ENCODE measurements at regions not wholly inside any gene's neighbourhood (a gene's known extent, or its start where the extent isn't known, plus 50 kb on each side); places are given as distances from the start of the nearest gene placed in this dataset.

- no peak for DNase-seq (ENCODE audit: extremely low spot score)
- ChIA-PET POLR2A (no interaction called here), CTCF (no interaction called here)
- TF ChIP-seq BHLHE40 (IDR thresholded peaks at IDR 0.05; ENCODE audit: borderline replicate concordance) (no peak), ARNT (IDR thresholded peaks at IDR 0.05) (no peak), FOXM1 (IDR thresholded peaks at IDR 0.05; ENCODE audit: borderline replicate concordance) (no peak), LEF1 (IDR thresholded peaks at IDR 0.05; ENCODE audit: borderline replicate concordance) (no peak), ELF4 (IDR thresholded peaks at IDR 0.05) (no peak), TARDBP (IDR thresholded peaks at IDR 0.05) (no peak), FOXA1 (IDR thresholded peaks at IDR 0.05) (no peak), CTBP1 (IDR thresholded peaks at IDR 0.05; ENCODE audit: borderline replicate concordance) (no peak), SUZ12 (IDR thresholded peaks at IDR 0.05) (no peak), L3MBTL2 (conservative IDR thresholded peaks at IDR 0.05) (no peak), ZNF384 (IDR thresholded peaks at IDR 0.05) (no peak), SP1 (IDR thresholded peaks at IDR 0.05) (no peak), FOXK2 (IDR thresholded peaks at IDR 0.05) (no peak), HDGF (IDR thresholded peaks at IDR 0.05; ENCODE audit: borderline replicate concordance) (no peak), NFRKB (IDR thresholded peaks at IDR 0.05) (no peak)
- TF ChIP-seq, protein P1, sequence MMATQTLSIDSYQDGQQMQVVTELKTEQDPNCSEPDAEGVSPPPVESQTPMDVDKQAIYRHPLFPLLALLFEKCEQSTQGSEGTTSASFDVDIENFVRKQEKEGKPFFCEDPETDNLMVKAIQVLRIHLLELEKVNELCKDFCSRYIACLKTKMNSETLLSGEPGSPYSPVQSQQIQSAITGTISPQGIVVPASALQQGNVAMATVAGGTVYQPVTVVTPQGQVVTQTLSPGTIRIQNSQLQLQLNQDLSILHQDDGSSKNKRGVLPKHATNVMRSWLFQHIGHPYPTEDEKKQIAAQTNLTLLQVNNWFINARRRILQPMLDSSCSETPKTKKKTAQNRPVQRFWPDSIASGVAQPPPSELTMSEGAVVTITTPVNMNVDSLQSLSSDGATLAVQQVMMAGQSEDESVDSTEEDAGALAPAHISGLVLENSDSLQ (IDR thresholded peaks at IDR 0.05): no peak
Measured at GRCh38 chr21:27380303-27380702, 413.4 kb upstream of the ADAMTS5 start.

- no peak for DNase-seq (ENCODE audit: extremely low spot score)
- ChIA-PET POLR2A (no interaction called here), CTCF (no interaction called here)
- TF ChIP-seq BHLHE40 (IDR thresholded peaks at IDR 0.05; ENCODE audit: borderline replicate concordance): no peak
Measured at GRCh38 chr21:27379354-27379753, 412.5 kb upstream of the ADAMTS5 start.

- TF ChIP-seq LEF1 (IDR thresholded peaks at IDR 0.05; ENCODE audit: borderline replicate concordance): no peak
- no peak for TF ChIP-seq ELF4 (IDR thresholded peaks at IDR 0.05)
- no peak for TF ChIP-seq BHLHE40 (IDR thresholded peaks at IDR 0.05; ENCODE audit: borderline replicate concordance)
- CTCF ChIA-PET: no interaction called here
- POLR2A ChIA-PET: no interaction called here
- no peak for DNase-seq (ENCODE audit: extremely low spot score)
Measured at GRCh38 chr21:27372381-27372780, 405.5 kb upstream of the ADAMTS5 start.

DNA sequence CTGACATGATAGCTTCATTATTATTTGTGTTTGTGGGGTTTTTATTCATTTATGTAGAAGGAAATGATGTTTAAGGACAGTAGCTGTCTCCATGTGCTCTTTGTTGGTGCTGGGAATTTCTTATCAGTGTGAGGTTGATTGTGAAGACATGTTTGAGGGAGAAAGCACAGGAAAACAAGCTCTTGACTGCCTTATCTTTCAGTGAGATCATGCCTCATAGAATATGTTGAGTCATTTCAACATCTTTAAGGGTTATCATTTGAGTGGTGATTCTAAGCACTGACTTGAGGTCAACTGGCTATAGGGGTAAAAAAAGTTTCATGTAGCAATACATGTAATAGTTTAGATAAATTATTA, 405.1 kb upstream of the ADAMTS5 start:
- CTCF ChIA-PET: no interaction called here
- TF ChIP-seq BHLHE40 (IDR thresholded peaks at IDR 0.05; ENCODE audit: borderline replicate concordance) (no peak), FOXA1 (IDR thresholded peaks at IDR 0.05) (no peak), FOXM1 (IDR thresholded peaks at IDR 0.05; ENCODE audit: borderline replicate concordance) (no peak), SUZ12 (IDR thresholded peaks at IDR 0.05) (no peak), NFRKB (IDR thresholded peaks at IDR 0.05) (no peak), HDGF (IDR thresholded peaks at IDR 0.05; ENCODE audit: borderline replicate concordance) (no peak), FOXK2 (IDR thresholded peaks at IDR 0.05) (no peak), ELF4 (IDR thresholded peaks at IDR 0.05) (no peak), ZNF384 (IDR thresholded peaks at IDR 0.05) (no peak), CTBP1 (IDR thresholded peaks at IDR 0.05; ENCODE audit: borderline replicate concordance) (no peak), LEF1 (IDR thresholded peaks at IDR 0.05; ENCODE audit: borderline replicate concordance) (no peak)
- TF ChIP-seq, protein P1 (IDR thresholded peaks at IDR 0.05): no peak
- DNase-seq (ENCODE audit: extremely low spot score): no peak
- POLR2A ChIA-PET: no interaction called here

DNA sequence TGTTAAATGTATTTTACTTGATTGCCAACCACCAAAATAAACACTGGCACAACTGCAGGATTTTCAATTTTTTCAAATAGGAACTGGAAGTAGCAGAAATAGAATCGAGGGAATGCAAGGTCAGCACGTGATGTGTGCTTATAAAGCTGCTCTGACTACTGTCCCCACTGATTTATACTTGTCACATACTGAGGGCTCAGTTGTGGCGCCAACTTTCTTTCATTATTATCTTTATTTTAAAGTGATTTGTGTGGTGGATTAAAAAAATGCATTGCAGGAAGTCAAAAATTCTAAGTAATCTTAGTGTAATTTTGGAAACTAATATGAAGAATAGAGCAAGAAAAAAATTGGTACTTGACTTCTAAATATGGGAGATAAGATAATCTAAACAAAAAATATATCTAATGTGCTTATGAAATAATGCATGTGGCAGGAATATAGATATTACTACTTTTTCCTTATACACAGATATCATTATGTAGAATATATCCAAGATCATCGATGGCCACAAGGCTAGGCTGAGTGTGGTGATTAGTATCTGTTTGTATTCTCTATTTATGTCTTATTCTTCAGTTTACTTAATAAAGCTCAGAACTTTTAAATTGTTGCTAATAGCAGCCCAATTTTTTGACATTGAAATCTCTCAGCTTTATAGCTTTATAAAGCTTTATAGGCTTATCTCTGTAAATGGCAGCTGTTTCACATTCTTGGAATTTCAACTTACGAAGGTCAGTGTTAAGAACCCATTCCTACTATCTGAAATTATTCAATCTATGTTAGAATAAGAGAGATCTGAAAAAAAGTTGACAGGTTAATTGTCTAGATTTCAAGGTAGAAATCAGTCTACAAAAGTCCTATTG, 404.5 kb upstream of the ADAMTS5 start:
- CTCF ChIA-PET: no interaction called here
- POLR2A ChIA-PET: no interaction called here

DNA sequence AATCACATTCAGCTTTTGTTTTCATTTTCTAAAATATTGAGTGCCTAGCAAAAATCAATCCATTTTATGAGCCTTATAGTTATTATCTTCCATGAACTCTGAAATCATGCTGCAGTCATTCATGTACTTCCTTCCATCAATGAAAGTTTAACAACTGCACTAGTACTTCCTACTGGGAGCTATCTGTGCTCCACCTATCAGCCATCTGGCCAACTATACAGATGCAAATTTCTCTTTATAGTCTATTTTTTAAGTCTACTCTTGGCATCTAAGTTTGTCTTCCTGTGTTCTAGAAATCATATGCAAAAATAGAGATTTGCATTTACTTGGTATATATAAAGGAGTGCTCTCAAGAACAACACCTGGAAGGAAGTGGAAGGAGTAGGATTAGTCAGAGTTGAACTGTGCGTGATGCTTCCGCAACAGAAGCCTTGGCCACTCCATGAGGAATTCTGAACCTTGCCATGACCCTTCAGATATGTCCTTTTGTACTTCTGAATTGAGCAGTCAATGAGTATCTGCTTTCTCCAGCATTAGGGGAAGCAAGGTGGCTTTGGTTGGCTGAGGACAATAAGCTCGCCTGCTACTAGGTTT, 403.2 kb upstream of the ADAMTS5 start:
- DNase-seq (ENCODE audit: extremely low spot score): no peak
- ChIA-PET CTCF (no interaction called here), POLR2A (no interaction called here)
- TF ChIP-seq LEF1 (IDR thresholded peaks at IDR 0.05; ENCODE audit: borderline replicate concordance) (no peak), SUZ12 (IDR thresholded peaks at IDR 0.05) (no peak), ARNT (IDR thresholded peaks at IDR 0.05) (no peak), FOXM1 (IDR thresholded peaks at IDR 0.05; ENCODE audit: borderline replicate concordance) (no peak), L3MBTL2 (conservative IDR thresholded peaks at IDR 0.05) (no peak), ELF4 (IDR thresholded peaks at IDR 0.05) (no peak), BHLHE40 (IDR thresholded peaks at IDR 0.05; ENCODE audit: borderline replicate concordance) (no peak), FOXK2 (IDR thresholded peaks at IDR 0.05) (no peak), SP1 (IDR thresholded peaks at IDR 0.05) (no peak), TARDBP (IDR thresholded peaks at IDR 0.05) (no peak), NFRKB (IDR thresholded peaks at IDR 0.05) (no peak), ZNF384 (IDR thresholded peaks at IDR 0.05) (no peak), FOXA1 (IDR thresholded peaks at IDR 0.05) (no peak), CTBP1 (IDR thresholded peaks at IDR 0.05; ENCODE audit: borderline replicate concordance) (no peak), HDGF (IDR thresholded peaks at IDR 0.05; ENCODE audit: borderline replicate concordance) (no peak)
- TF ChIP-seq, protein P1 (IDR thresholded peaks at IDR 0.05): no peak

More for the DNA sequence above, 404.5 kb upstream of the ADAMTS5 start:
- no peak for DNase-seq (ENCODE audit: extremely low spot score)
- TF ChIP-seq FOXM1 (IDR thresholded peaks at IDR 0.05; ENCODE audit: borderline replicate concordance) (no peak), ZNF384 (IDR thresholded peaks at IDR 0.05) (no peak), ELF4 (IDR thresholded peaks at IDR 0.05) (no peak), FOXA1 (IDR thresholded peaks at IDR 0.05) (no peak), CTBP1 (IDR thresholded peaks at IDR 0.05; ENCODE audit: borderline replicate concordance) (no peak), LEF1 (IDR thresholded peaks at IDR 0.05; ENCODE audit: borderline replicate concordance) (no peak), SUZ12 (IDR thresholded peaks at IDR 0.05) (no peak), TARDBP (IDR thresholded peaks at IDR 0.05) (no peak), FOXK2 (IDR thresholded peaks at IDR 0.05) (no peak), BHLHE40 (IDR thresholded peaks at IDR 0.05; ENCODE audit: borderline replicate concordance) (no peak), ARNT (IDR thresholded peaks at IDR 0.05) (no peak), NFRKB (IDR thresholded peaks at IDR 0.05) (no peak), L3MBTL2 (conservative IDR thresholded peaks at IDR 0.05) (no peak), SP1 (IDR thresholded peaks at IDR 0.05) (no peak), HDGF (IDR thresholded peaks at IDR 0.05; ENCODE audit: borderline replicate concordance) (no peak)
- TF ChIP-seq, protein P1 (IDR thresholded peaks at IDR 0.05): no peak

Data from HEK293T (cell line).